Activated CD8-positive, alpha-beta memory T cell treated with anti-CD3 and anti-CD28 coated beads, Interleukin-2, amount 50 U/mL, for 4 hours (primary cell): ENCODE measurements at regions not wholly inside any gene's neighbourhood (a gene's known extent, or its start where the extent isn't known, plus 50 kb on each side); places are given as distances from the start of the nearest gene placed in this dataset.

Experiments
- DNase-seq: peaks from one replicate; pipeline ENCODE4 v3.0.0-alpha.2; 2020

- no peak for DNase-seq
Observed at GRCh38 chr2:144836635-144837350, 316.9 kb upstream of the ZEB2 start.

GRCh38 chr2:144835634-144836350 is 315.9 kb upstream of the ZEB2 start:
- DNase-seq = no peak

- DNase-seq = no peak
Observed at GRCh38 chr2:144834998-144835633, 315.2 kb upstream of the ZEB2 start.

- no peak for DNase-seq
Observed at GRCh38 chr2:144834363-144834762, 314.4 kb upstream of the ZEB2 start.

- DNase-seq = no peak
Observed at GRCh38 chr2:144833075-144833637, 313.2 kb upstream of the ZEB2 start.

- DNase-seq = no peak
Observed at GRCh38 chr2:144832048-144832447, 312.1 kb upstream of the ZEB2 start.

GRCh38 chr2:144830543-144830942 is 310.6 kb upstream of the ZEB2 start:
- no peak for DNase-seq

GRCh38 chr2:144827404-144827803 is 307.5 kb upstream of the ZEB2 start:
- no peak for DNase-seq

GRCh38 chr2:144826105-144826504 is 306.2 kb upstream of the ZEB2 start:
- no peak for DNase-seq

GRCh38 chr2:144825331-144826020 is 305.6 kb upstream of the ZEB2 start:
- DNase-seq = no peak

GRCh38 chr2:144824306-144825080 is 304.6 kb upstream of the ZEB2 start:
- no peak for DNase-seq

GRCh38 chr2:144822966-144823365 is 303.0 kb upstream of the ZEB2 start:
- no peak for DNase-seq

- no peak for DNase-seq
Observed at GRCh38 chr2:144812288-144812687, 292.4 kb upstream of the ZEB2 start.

GRCh38 chr2:144801766-144802165 is 281.8 kb upstream of the ZEB2 start:
- DNase-seq = no peak

- DNase-seq = no peak
Observed at GRCh38 chr2:144801325-144801724, 281.4 kb upstream of the ZEB2 start.

GRCh38 chr2:144798989-144799388 is 279.1 kb upstream of the ZEB2 start:
- DNase-seq = no peak

- DNase-seq = no peak
Observed at GRCh38 chr2:144798034-144798433, 278.1 kb upstream of the ZEB2 start.

GRCh38 chr2:144796936-144797335 is 277.0 kb upstream of the ZEB2 start:
- DNase-seq = no peak

GRCh38 chr2:144796164-144796563 is 276.2 kb upstream of the ZEB2 start:
- no peak for DNase-seq

- no peak for DNase-seq
Observed at GRCh38 chr2:144785253-144785652, 265.3 kb upstream of the ZEB2 start.

GRCh38 chr2:144780983-144781382 is 261.1 kb upstream of the ZEB2 start:
- no peak for DNase-seq

GRCh38 chr2:144776766-144777165 is 256.8 kb upstream of the ZEB2 start:
- no peak for DNase-seq
